SK-N-MC (cell line): ENCODE measurements at regions not wholly inside any gene's neighbourhood (a gene's known extent, or its start where the extent isn't known, plus 50 kb on each side); places are given as distances from the start of the nearest gene placed in this dataset.

Experiments used
- EZH2 ChIP-seq: fragments of 200-600 bp; sonication (generic); IDR thresholded peaks from one replicate; pipeline ENCODE4 v1.6.1; 2017; ENCODE audit warnings: antibody characterized with exemption
- POLR2AphosphoS5 ChIP-seq: IDR thresholded peaks from 2 replicates; pipeline ENCODE4 v1.6.1; 2012; ENCODE audit warnings: mild to moderate bottlenecking, low read depth, low read length, borderline replicate concordance

DNA sequence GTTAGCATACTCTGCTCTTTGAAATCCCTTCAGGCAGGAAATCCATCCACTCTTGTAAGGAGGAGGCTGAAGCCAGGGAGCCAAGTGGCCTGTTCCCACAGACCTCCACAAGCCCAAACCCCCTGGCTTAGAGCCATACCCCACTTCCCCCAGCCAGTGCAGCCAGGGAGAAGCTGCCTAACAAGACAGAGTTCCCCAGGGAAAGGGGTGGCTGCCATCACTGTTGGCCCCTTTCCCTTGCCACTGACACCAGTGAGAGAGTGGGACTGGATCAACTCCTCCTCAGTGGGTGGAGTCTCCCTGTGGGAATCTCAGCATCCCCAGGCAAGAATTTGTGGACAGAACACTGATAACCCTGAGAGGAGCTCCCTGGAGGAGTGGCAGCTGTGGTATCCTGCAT is 389.4 kb downstream of the PABPC4L start:
- TF ChIP-seq POLR2AphosphoS5 (no peak), EZH2 (no peak)
